ENCODE measurements at regions not wholly inside any gene's neighbourhood (a gene's known extent, or its start where the extent isn't known, plus 50 kb on each side); places are given as distances from the start of the nearest gene placed in this dataset.
A peak's percentile ranks its signal among the peaks of the same experiment; 100 is the strongest.

GRCh38 chr3:22537560-22537959, 665.6 kb upstream of the UBE2E2 start:
- Histone ChIP-seq H3K36me3 (ENCODE audit: control insufficient read depth in 2 of 2, insufficient read depth in 1 of 2, low read length in 2 of 2) (no peaks in the 10 kb centered on the region), H3K27ac (ENCODE audit: extremely low read depth, low read depth, low read length) (no peak overlapping the region), H3K9me3 (ENCODE audit: control insufficient read depth, insufficient read depth, low read depth, low read length) (no peaks in the 10 kb centered on the region), H3K4me1 (ENCODE audit: control insufficient read depth, insufficient read depth, low read length) (no peaks in the 10 kb centered on the region), H3K4me3 (ENCODE audit: low read depth, low read length) (no peak overlapping the region)
- CTCF ChIA-PET = no interaction called here
- TF ChIP-seq ZNF600 (tag by site-specific recombination; IDR thresholded peaks at IDR 0.05) (no peak), ZNF560 (tag by site-specific recombination; IDR thresholded peaks at IDR 0.05; ENCODE audit: borderline replicate concordance) (no peak), ZNF132 (tag by site-specific recombination; IDR thresholded peaks at IDR 0.05; ENCODE audit: borderline replicate concordance) (no peak), ZSCAN30 (tag by site-specific recombination; IDR thresholded peaks at IDR 0.05) (no peak), ZNF624 (tag by site-specific recombination; IDR thresholded peaks at IDR 0.05) (no peak), ZNF776 (tag by site-specific recombination; IDR thresholded peaks at IDR 0.05; ENCODE audit: borderline replicate concordance) (no peak), ZNF138 (tag by site-specific recombination; IDR thresholded peaks at IDR 0.05; ENCODE audit: borderline replicate concordance) (no peak)
- TF ChIP-seq, protein P1, sequence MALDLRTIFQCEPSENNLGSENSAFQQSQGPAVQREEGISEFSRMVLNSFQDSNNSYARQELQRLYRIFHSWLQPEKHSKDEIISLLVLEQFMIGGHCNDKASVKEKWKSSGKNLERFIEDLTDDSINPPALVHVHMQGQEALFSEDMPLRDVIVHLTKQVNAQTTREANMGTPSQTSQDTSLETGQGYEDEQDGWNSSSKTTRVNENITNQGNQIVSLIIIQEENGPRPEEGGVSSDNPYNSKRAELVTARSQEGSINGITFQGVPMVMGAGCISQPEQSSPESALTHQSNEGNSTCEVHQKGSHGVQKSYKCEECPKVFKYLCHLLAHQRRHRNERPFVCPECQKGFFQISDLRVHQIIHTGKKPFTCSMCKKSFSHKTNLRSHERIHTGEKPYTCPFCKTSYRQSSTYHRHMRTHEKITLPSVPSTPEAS (tag by site-specific recombination; IDR thresholded peaks at IDR 0.05) = no peak
- TF ChIP-seq, protein P2, sequence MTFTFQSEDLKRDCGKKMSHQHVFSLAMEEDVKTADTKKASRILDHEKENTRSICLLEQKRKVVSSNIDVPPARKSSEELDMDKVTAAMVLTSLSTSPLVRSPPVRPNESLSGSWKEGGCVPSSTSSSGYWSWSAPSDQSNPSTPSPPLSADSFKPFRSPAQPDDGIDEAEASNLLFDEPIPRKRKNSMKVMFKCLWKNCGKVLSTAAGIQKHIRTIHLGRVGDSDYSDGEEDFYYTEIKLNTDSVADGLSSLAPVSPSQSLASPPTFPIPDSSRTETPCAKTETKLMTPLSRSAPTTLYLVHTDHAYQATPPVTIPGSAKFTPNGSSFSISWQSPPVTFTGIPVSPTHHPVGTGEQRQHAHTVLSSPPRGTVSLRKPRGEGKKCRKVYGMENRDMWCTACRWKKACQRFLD (tag by site-specific recombination; IDR thresholded peaks at IDR 0.05) = no peak
- POLR2A ChIA-PET = no interaction called here

DNA sequence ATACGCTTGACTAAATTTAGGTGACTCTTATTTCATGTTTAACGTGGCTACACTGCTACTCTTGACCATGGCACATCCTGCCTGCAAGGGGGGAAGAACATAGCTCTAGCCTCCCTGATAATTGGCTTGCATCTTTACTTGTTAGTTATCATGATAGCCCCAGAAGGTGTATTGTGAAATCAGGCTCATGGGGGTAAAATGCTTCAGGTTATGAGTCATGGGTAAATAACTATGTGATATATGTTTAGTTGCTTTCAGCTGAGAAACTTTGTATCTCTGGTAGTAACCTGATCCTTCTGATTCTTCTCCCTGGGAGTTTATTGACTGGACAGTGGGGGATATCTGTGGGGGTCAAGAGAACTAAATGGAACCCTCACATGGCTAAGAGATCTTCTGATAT, 660.8 kb upstream of the UBE2E2 start:
- no peaks in the 10 kb centered on the region for H3K36me3 ChIP-seq (ENCODE audit: control insufficient read depth in 2 of 2, insufficient read depth in 1 of 2, low read length in 2 of 2)
- TF ChIP-seq GLIS1 (tag by site-specific recombination; IDR thresholded peaks at IDR 0.05) (peak; percentile 91), PRDM4 (tag by site-specific recombination; IDR thresholded peaks at IDR 0.05) (no peak)
- CTCF ChIA-PET = no interaction called here

DNA sequence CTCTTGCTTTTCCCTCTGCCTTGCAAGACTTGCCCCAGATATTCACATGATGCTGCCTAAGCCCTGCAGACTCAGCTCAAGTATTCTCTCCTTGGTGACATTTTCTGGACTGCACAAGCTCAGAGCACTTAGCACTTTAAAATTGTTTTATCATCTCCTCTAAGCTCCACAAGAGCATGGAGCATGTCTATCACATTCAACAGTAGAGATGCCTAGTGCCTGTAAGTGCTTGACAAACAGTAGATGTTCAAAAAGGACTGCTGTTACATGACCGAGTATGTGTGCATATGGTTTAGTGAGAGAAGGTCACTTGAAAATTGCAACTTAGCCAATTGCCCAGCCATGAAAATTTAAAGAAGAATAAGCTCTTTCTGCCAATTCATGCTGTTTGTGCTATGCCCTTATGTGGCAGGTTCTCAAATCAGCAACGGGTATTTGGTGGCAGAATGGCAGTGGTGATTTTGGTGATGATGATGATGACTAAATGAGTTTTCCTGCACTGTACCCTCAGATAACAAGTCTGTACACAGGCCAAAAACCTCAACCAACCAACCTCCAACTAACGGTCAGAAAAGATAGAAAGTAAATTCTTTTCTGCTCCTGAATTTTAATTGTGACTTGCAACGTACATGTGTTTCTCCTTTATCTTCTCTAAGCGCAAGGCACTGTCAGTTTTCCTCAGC, 647.2 kb upstream of the UBE2E2 start:
- Histone ChIP-seq H3K4me1 (ENCODE audit: control insufficient read depth, insufficient read depth, low read length) (no peaks in the 10 kb centered on the region), H3K9me3 (ENCODE audit: control insufficient read depth, insufficient read depth, low read depth, low read length) (no peaks in the 10 kb centered on the region), H3K4me3 (ENCODE audit: low read depth, low read length) (no peak overlapping the region), H3K36me3 (ENCODE audit: control insufficient read depth in 2 of 2, insufficient read depth in 1 of 2, low read length in 2 of 2) (no peaks in the 10 kb centered on the region), H3K27ac (ENCODE audit: extremely low read depth, low read depth, low read length) (no peak overlapping the region)
- ChIA-PET CTCF (interaction anchor here (1.4 kb wide), 1 partner anchor 8 kb away, joined by 4 read pairs; no protein-coding TSS in a partner anchor), POLR2A (no interaction called here)
- no peak for TF ChIP-seq PRDM1 (tag by site-specific recombination; IDR thresholded peaks at IDR 0.05)
- TF ChIP-seq GLI4 (tag by site-specific recombination; IDR thresholded peaks at IDR 0.05) = no peak
- no peak for TF ChIP-seq ZNF555 (tag by site-specific recombination; conservative IDR thresholded peaks at IDR 0.05)

More for the DNA sequence above, 660.8 kb upstream of the UBE2E2 start:
- POLR2A ChIA-PET = no interaction called here
- Histone ChIP-seq H3K9me3 (ENCODE audit: control insufficient read depth, insufficient read depth, low read depth, low read length) (no peaks in the 10 kb centered on the region), H3K4me3 (ENCODE audit: low read depth, low read length) (no peak overlapping the region), H3K4me1 (ENCODE audit: control insufficient read depth, insufficient read depth, low read length) (no peaks in the 10 kb centered on the region), H3K27ac (ENCODE audit: extremely low read depth, low read depth, low read length) (no peak overlapping the region)

Measured in HEK293 (cell line).